ENCODE measurements at regions not wholly inside any gene's neighbourhood (a gene's known extent, or its start where the extent isn't known, plus 50 kb on each side); places are given as distances from the start of the nearest gene placed in this dataset.

- H3K36me3 ChIP-seq (ENCODE audit: low read depth, missing control alignments): no peaks in the 10 kb centered on the region
- no peak overlapping the region for H3K27ac ChIP-seq
- no peaks in the 10 kb centered on the region for H3K9me3 ChIP-seq
- WGBS, 2 donors: 88 to 89% methylated on average over 2 of the region's 2 CpGs
- intact Hi-C loops (cut with DNase I; ENCODE audit: low total_unique reads): no loop called here
- H3K4me3 ChIP-seq: no peak overlapping the region
- H3K27me3 ChIP-seq: no peaks in the 10 kb centered on the region
- no peaks in the 10 kb centered on the region for H3K4me1 ChIP-seq
- no peak for DNase-seq
- no peak for TF ChIP-seq CTCF (IDR thresholded peaks at IDR 0.05)
- no peak for TF ChIP-seq POLR2A (IDR thresholded peaks at IDR 0.05)
These were observed 340.5 kb upstream of the ANO3 start for GRCh38 chr11:25991476-25991875.

DNA sequence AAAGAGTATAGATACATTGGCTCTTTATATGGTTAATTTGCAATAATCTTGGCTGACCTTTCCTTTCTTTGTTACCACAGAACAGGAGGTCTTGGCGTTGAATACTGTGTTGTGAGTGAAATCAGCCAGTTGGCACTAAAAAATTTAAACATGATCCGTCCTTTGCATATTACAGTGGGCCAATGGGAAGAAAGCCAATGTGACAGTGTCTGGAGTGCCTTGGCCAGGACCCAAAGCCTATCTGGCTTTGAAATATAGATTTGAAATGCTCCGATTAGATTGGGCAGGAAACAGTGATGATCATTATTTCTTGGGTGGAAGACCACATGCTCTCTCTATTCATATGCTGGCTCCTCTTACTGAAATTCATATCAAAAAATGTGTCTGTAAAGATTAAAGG, 339.6 kb upstream of the ANO3 start:
- H3K4me1 ChIP-seq: no peaks in the 10 kb centered on the region

DNA sequence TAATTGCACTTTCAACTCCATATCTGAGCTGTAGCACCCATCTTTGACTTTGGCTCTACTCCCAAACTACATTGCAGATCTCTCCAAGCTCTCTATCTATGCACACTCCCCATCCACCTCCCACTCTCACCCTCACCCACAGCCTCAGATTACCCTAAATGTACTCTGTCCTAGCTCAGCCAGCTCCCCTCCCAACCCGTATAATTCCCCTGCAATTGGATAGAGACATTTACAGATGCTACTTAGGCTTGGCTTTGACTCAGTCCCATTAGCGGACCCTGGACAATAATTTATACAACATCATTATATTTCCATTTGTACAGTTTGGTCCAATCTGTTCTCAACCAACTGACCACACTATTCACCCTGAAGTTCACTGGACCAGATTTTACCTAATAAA, 338.9 kb upstream of the ANO3 start:
- no peaks in the 10 kb centered on the region for H3K27me3 ChIP-seq
- 78 to 84% methylated on average over 2 of the region's 2 CpGs for WGBS, 2 donors
- TF ChIP-seq CTCF (IDR thresholded peaks at IDR 0.05): no peak
- no peak for TF ChIP-seq POLR2A (IDR thresholded peaks at IDR 0.05)
- DNase-seq: no peak
- no peaks in the 10 kb centered on the region for H3K9me3 ChIP-seq
- no peak overlapping the region for H3K4me3 ChIP-seq
- H3K36me3 ChIP-seq (ENCODE audit: low read depth, missing control alignments): no peaks in the 10 kb centered on the region
- no peaks in the 10 kb centered on the region for H3K4me1 ChIP-seq
- intact Hi-C loops (cut with DNase I; ENCODE audit: low total_unique reads): no loop called here
- no peak overlapping the region for H3K27ac ChIP-seq

More for the DNA sequence above, 339.6 kb upstream of the ANO3 start:
- H3K36me3 ChIP-seq (ENCODE audit: low read depth, missing control alignments): no peaks in the 10 kb centered on the region
- no peaks in the 10 kb centered on the region for H3K27me3 ChIP-seq
- intact Hi-C loops (cut with DNase I; ENCODE audit: low total_unique reads): no loop called here
- H3K9me3 ChIP-seq: no peaks in the 10 kb centered on the region
- H3K4me3 ChIP-seq: no peak overlapping the region
- H3K27ac ChIP-seq: no peak overlapping the region
- TF ChIP-seq CTCF (IDR thresholded peaks at IDR 0.05) (no peak), POLR2A (IDR thresholded peaks at IDR 0.05) (no peak)
- DNase-seq: no peak
- 62 to 69% methylated on average over 3 of the region's 3 CpGs for whole genome bisulfite sequencing, 2 donors

DNA sequence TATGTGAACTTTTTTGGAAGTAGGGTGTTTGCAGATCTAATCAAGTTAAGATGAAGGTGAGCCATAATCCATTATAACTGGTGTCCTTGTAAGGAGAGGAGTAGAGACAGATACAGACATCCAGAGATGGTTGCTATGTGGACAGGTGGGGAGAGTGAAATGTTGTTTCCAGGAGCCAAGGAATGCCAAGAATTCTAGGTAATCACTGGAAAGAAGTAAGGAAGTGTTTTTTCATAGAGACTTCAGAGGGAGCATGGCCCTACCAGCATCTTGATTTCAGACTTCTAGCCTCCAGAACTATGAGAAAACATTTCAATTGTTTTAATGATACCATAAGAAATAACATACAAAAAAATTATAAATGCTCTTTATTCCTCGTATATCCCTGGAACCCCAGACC, 320.5 kb upstream of the ANO3 start:
- intact Hi-C loops (cut with DNase I; ENCODE audit: low total_unique reads): no loop called here
- Histone ChIP-seq H3K36me3 (ENCODE audit: low read depth, missing control alignments) (no peaks in the 10 kb centered on the region), H3K9me3 (no peaks in the 10 kb centered on the region)

More for the DNA sequence above, 320.5 kb upstream of the ANO3 start:
- no peak overlapping the region for H3K4me3 ChIP-seq
- no peak for DNase-seq
- no peaks in the 10 kb centered on the region for H3K4me1 ChIP-seq
- H3K27ac ChIP-seq: no peak overlapping the region
- no peak for TF ChIP-seq POLR2A (IDR thresholded peaks at IDR 0.05)
- no peak for TF ChIP-seq CTCF (IDR thresholded peaks at IDR 0.05)
- H3K27me3 ChIP-seq: no peaks in the 10 kb centered on the region
- 60 to 70% methylated on average over 1 of the region's 1 CpG for WGBS, 2 donors
